ENCODE measurements at regions not wholly inside any gene's neighbourhood (a gene's known extent, or its start where the extent isn't known, plus 50 kb on each side); places are given as distances from the start of the nearest gene placed in this dataset.

- TF ChIP-seq CTCF (IDR thresholded peaks at IDR 0.05) (no peak), FOXP1 (CRISPR knock-in tag; IDR thresholded peaks at IDR 0.05; ENCODE audit: borderline replicate concordance) (no peak)
Measured at GRCh38 chr14:99117671-99118045, 154.3 kb downstream of the BCL11B start.

All from WTC11 (cell line).